SK-N-DZ (cell line): ENCODE measurements at regions not wholly inside any gene's neighbourhood (a gene's known extent, or its start where the extent isn't known, plus 50 kb on each side); places are given as distances from the start of the nearest gene placed in this dataset.
A peak's percentile ranks its signal among the peaks of the same experiment; 100 is the strongest.

Experiments used
- DNase-seq: peaks from one replicate; pipeline ENCODE4 v3.0.0-alpha.2; 2015; ENCODE audit warnings: low spot score

GRCh38 chrX:40168480-40169011 lies 70.8 kb upstream of the BCOR start:
- no peak for DNase-seq

- no peak for DNase-seq
Observed at GRCh38 chrX:40167850-40168479, 70.2 kb upstream of the BCOR start.

- DNase-seq: no peak
Observed at GRCh38 chrX:40167233-40167849, 69.6 kb upstream of the BCOR start.

- peak; percentile 88 for DNase-seq
Observed at GRCh38 chrX:40166582-40166981, 68.8 kb upstream of the BCOR start.

GRCh38 chrX:40165861-40166260 lies 68.1 kb upstream of the BCOR start:
- DNase-seq: no peak

- DNase-seq: no peak
Observed at GRCh38 chrX:40165206-40165605, 67.4 kb upstream of the BCOR start.

- no peak for DNase-seq
Observed at GRCh38 chrX:40164751-40165150, 67.0 kb upstream of the BCOR start.

- no peak for DNase-seq
Observed at GRCh38 chrX:40158036-40158706, 60.4 kb upstream of the BCOR start.

- DNase-seq: no peak
Observed at GRCh38 chrX:40157228-40158035, 59.7 kb upstream of the BCOR start.

GRCh38 chrX:40156470-40157227 lies 58.9 kb upstream of the BCOR start:
- peak; percentile 58 for DNase-seq

GRCh38 chrX:40155589-40156469 lies 58.1 kb upstream of the BCOR start:
- DNase-seq: no peak

GRCh38 chrX:40154853-40155588 lies 57.3 kb upstream of the BCOR start:
- DNase-seq: peak; percentile 75

GRCh38 chrX:40154250-40154852 lies 56.6 kb upstream of the BCOR start:
- peak; percentile 89 for DNase-seq

GRCh38 chrX:40153345-40154249 lies 55.8 kb upstream of the BCOR start:
- peak; percentile 68 for DNase-seq

GRCh38 chrX:40152741-40153344 lies 55.1 kb upstream of the BCOR start:
- DNase-seq: no peak

GRCh38 chrX:40152173-40152711 lies 54.5 kb upstream of the BCOR start:
- DNase-seq: no peak
